ENCODE measurements at regions not wholly inside any gene's neighbourhood (a gene's known extent, or its start where the extent isn't known, plus 50 kb on each side); places are given as distances from the start of the nearest gene placed in this dataset.

DNA sequence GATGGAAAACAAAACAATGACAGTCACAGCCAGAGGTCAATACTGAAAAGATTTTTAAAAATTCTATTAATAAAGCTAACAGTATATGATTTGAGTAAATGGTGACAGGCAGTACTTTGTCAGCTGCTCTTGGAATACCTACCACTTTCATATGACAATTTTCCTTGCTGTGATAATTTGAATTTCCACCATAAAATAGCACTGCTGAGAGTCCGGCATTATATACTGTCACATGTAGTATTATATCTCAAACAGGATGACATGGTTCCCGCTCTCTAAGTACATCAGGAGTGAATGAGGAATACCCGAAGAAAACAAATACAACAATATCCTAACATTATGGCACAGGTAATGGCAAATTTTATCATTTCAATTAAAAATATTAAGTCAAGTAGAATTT lies 146.8 kb upstream of the TMPRSS15 start:
- TF ChIP-seq, protein P1, sequence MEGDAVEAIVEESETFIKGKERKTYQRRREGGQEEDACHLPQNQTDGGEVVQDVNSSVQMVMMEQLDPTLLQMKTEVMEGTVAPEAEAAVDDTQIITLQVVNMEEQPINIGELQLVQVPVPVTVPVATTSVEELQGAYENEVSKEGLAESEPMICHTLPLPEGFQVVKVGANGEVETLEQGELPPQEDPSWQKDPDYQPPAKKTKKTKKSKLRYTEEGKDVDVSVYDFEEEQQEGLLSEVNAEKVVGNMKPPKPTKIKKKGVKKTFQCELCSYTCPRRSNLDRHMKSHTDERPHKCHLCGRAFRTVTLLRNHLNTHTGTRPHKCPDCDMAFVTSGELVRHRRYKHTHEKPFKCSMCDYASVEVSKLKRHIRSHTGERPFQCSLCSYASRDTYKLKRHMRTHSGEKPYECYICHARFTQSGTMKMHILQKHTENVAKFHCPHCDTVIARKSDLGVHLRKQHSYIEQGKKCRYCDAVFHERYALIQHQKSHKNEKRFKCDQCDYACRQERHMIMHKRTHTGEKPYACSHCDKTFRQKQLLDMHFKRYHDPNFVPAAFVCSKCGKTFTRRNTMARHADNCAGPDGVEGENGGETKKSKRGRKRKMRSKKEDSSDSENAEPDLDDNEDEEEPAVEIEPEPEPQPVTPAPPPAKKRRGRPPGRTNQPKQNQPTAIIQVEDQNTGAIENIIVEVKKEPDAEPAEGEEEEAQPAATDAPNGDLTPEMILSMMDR (IDR thresholded peaks at IDR 0.05) = no peak
- TF ChIP-seq POLR2A (IDR thresholded peaks at IDR 0.05) = no peak
- no peak for TF ChIP-seq EP300 (IDR thresholded peaks at IDR 0.05)
- TF ChIP-seq POLR2AphosphoS5 (IDR thresholded peaks at IDR 0.05) = no peak
